BE2C (cell line): ENCODE measurements at regions not wholly inside any gene's neighbourhood (a gene's known extent, or its start where the extent isn't known, plus 50 kb on each side); places are given as distances from the start of the nearest gene placed in this dataset.

Experiments used
- DNase-seq: peaks from one replicate; pipeline ENCODE4 v3.0.0-alpha.2; 2020
- H3K27me3 ChIP-seq: fragments of 250-450 bp; sonication (Bioruptor Pico); 2 replicates; pipeline ENCODE4 v1.5.1; 2020; ENCODE audit warnings: mild to moderate bottlenecking
- H3K36me3 ChIP-seq: fragments of 250-450 bp; sonication (Bioruptor Pico); 2 replicates; pipeline ENCODE4 v1.5.1; 2020; ENCODE audit warnings: mild to moderate bottlenecking
- H3K4me1 ChIP-seq: fragments of 250-450 bp; sonication (Bioruptor Pico); 2 replicates; pipeline ENCODE4 v1.5.1; 2020
- H3K4me3 ChIP-seq: 2 replicates; pipeline ENCODE4 v1.5.1; 2011; ENCODE audit warnings: low read depth, low read length
- H3K9me3 ChIP-seq: fragments of 250-450 bp; sonication (Bioruptor Pico); 2 replicates; pipeline ENCODE4 v1.5.1; 2020
- CTCF ChIP-seq: IDR thresholded peaks from 2 replicates; pipeline ENCODE4 v1.5.1; 2012; ENCODE audit warnings: mild to moderate bottlenecking, low read depth, low read length

DNA sequence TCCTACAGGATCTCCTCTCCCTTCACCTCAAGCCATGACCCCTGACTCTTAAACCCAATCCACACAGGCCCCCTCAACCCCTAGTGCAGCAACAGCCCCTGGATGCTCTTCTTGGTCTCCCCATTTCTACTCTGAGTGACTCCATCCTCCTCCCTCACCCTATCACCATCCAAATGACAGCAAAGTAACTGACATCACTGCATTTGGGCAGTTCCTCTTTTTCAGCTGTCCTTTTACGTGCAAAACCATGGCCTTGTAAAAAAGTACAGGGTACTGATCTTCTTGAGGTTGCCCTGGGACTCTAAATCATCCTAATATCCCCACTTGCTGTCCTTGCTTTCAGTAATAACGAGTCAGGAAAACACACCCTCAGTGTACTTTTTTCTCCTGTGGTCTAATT, 454.9 kb downstream of the ADRA2A start:
- H3K4me1 ChIP-seq = no peaks in the 10 kb centered on the region; the same call in 1 of the 2 replicates
- no peak overlapping the region for H3K4me3 ChIP-seq
- H3K27me3 ChIP-seq = no peaks in the 10 kb centered on the region
- H3K36me3 ChIP-seq = no peaks in the 10 kb centered on the region
- no peaks in the 10 kb centered on the region for H3K9me3 ChIP-seq
- no peak for TF ChIP-seq CTCF
- DNase-seq = no peak

DNA sequence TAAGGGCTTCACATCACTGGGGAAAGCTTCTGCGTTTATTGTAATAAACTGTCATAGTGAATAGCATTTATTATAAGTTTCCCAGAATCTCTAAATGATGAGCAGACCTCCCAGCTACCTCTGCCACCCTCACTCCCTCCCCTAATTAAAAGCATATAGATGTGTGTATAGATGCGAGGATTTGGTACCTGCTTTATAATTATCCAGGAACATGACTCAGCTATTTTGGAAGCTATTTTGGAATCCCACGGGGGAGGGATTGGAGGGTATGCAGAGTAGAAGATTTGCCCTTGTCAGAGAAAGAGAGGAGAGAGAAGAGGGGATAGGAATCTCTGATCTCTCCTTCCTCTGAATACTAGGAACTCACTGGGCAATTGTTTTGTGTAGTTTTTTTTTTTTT, 455.3 kb downstream of the ADRA2A start:
- TF ChIP-seq CTCF = no peak
- no peak overlapping the region for H3K4me3 ChIP-seq
- H3K9me3 ChIP-seq = no peaks in the 10 kb centered on the region
- no peak for DNase-seq
- no peaks in the 10 kb centered on the region for H3K27me3 ChIP-seq
- no peaks in the 10 kb centered on the region for H3K36me3 ChIP-seq
- H3K4me1 ChIP-seq = no peaks in the 10 kb centered on the region; the same call in 1 of the 2 replicates

DNA sequence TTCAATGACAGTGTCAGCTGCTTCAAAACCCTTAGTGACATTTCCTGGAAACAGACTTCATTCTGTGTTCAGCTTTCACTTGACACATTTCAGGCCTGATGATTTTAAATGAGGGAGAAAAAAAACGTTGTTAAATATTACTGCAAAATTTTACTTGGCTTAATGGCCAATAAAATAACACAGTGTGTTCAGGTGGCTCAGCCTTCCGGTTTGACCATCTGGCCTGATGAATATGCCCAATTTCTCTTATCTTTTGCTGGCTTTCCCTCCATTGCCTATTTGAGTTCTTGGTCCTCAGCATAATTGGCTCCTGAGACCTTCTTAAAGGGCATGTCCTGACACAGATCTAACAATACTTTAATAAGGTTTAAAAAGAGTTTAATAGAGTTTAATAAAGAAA, 462.4 kb downstream of the ADRA2A start:
- no peaks in the 10 kb centered on the region for H3K27me3 ChIP-seq
- DNase-seq = no peak
- H3K4me3 ChIP-seq = no peak overlapping the region
- H3K36me3 ChIP-seq = no peaks in the 10 kb centered on the region
- no peaks in the 10 kb centered on the region for H3K4me1 ChIP-seq
- no peaks in the 10 kb centered on the region for H3K9me3 ChIP-seq
- no peak for TF ChIP-seq CTCF

- DNase-seq = no peak
- Histone ChIP-seq H3K9me3 (no peaks in the 10 kb centered on the region), H3K4me3 (no peak overlapping the region), H3K36me3 (no peaks in the 10 kb centered on the region), H3K27me3 (no peaks in the 10 kb centered on the region), H3K4me1 (no peaks in the 10 kb centered on the region)
- no peak for TF ChIP-seq CTCF
Measured at GRCh38 chr10:111543854-111544253, 467.0 kb downstream of the ADRA2A start.

DNA sequence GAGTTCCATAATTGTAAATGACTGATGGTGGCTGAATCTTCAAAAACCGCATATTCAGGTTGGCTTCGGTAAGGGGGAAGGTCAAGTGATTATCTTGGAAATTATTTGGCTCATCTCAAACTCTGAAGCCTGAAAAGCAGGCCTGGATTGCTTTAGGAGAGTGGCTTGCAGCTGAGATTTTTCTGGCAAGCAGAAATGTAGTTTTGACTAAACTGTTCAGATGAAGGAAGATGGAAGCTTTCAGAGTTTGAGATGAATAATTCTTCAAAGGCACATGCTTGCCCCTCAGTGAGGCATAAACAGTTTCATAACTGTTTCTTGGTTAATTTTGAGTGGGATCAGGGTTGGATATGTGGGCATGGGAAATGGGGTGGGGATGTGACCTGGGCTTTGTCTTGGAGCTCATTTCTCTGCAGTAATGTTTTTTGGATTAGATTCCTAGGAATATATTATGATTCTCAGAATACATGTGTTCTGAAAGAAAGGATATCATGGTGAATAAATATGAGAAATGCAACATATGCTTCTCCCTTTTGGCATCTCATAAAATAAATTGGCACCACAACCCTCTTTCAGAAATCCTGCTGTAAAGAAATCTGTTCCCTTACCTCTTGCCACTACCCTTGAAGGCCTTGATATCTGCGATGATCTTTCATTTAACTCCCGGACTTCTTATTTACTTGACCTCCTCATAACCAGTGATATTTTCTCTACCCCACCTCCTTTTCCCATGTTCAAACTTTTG, 469.2 kb downstream of the ADRA2A start:
- DNase-seq = no peak
- TF ChIP-seq CTCF = no peak
- Histone ChIP-seq H3K9me3 (no peaks in the 10 kb centered on the region), H3K4me1 (peaks cover 1% of the 10 kb centered on the region; the same call in 1 of the 2 replicates), H3K27me3 (no peaks in the 10 kb centered on the region), H3K4me3 (no peak overlapping the region), H3K36me3 (no peaks in the 10 kb centered on the region)

GRCh38 chr10:111548084-111548726, 471.4 kb downstream of the ADRA2A start:
- Histone ChIP-seq H3K9me3 (no peaks in the 10 kb centered on the region), H3K4me3 (no peak overlapping the region), H3K36me3 (no peaks in the 10 kb centered on the region), H3K4me1 (peaks cover 2% of the 10 kb centered on the region; the same call in 1 of the 2 replicates), H3K27me3 (no peaks in the 10 kb centered on the region)
- TF ChIP-seq CTCF = no peak
- no peak for DNase-seq
